Mononuclear cell (primary cell): ENCODE measurements at regions not wholly inside any gene's neighbourhood (a gene's known extent, or its start where the extent isn't known, plus 50 kb on each side); places are given as distances from the start of the nearest gene placed in this dataset.

Experiments used
- H3K27me3 ChIP-seq: 2 replicates; pipeline ENCODE4 v1.6.0; 2011; ENCODE audit warnings: low read length, control low read depth; ENCODE audit not compliant: insufficient read depth
- H3K4me1 ChIP-seq: 2 replicates; pipeline ENCODE4 v1.5.1; 2011; ENCODE audit warnings: mild to moderate bottlenecking, low read length, control low read depth; ENCODE audit not compliant: insufficient read depth
- H3K4me3 ChIP-seq: 2 replicates; pipeline ENCODE4 v1.5.1; 2011; ENCODE audit warnings: mild to moderate bottlenecking, low read length, moderate library complexity
- H3K9me3 ChIP-seq: 2 replicates; pipeline ENCODE4 v1.5.1; 2011; ENCODE audit warnings: low read depth, mild to moderate bottlenecking, control low read depth, low read length

GRCh38 chr2:236928380-236929037, 157.2 kb upstream of the COPS8 start:
- Histone ChIP-seq H3K27me3 (peaks cover 31% of the 10 kb centered on the region), H3K9me3 (no peaks in the 10 kb centered on the region), H3K4me1 (peaks cover 6% of the 10 kb centered on the region), H3K4me3 (no peak overlapping the region)

GRCh38 chr2:236932831-236933361, 152.8 kb upstream of the COPS8 start:
- H3K9me3 ChIP-seq = no peaks in the 10 kb centered on the region
- peaks cover 6% of the 10 kb centered on the region for H3K4me1 ChIP-seq
- H3K27me3 ChIP-seq = peaks cover 11% of the 10 kb centered on the region
- H3K4me3 ChIP-seq = no peak overlapping the region

GRCh38 chr2:236934166-236934565, 151.5 kb upstream of the COPS8 start:
- H3K9me3 ChIP-seq = no peaks in the 10 kb centered on the region
- no peaks in the 10 kb centered on the region for H3K4me1 ChIP-seq
- H3K4me3 ChIP-seq = no peak overlapping the region
- H3K27me3 ChIP-seq = peaks cover 5% of the 10 kb centered on the region

GRCh38 chr2:236934656-236935055, 151.0 kb upstream of the COPS8 start:
- H3K4me3 ChIP-seq = no peak overlapping the region
- no peaks in the 10 kb centered on the region for H3K4me1 ChIP-seq
- H3K9me3 ChIP-seq = no peaks in the 10 kb centered on the region
- H3K27me3 ChIP-seq = peaks cover 5% of the 10 kb centered on the region

GRCh38 chr2:236935083-236935482, 150.6 kb upstream of the COPS8 start:
- peaks cover 2% of the 10 kb centered on the region for H3K27me3 ChIP-seq
- no peaks in the 10 kb centered on the region for H3K9me3 ChIP-seq
- H3K4me1 ChIP-seq = no peaks in the 10 kb centered on the region
- H3K4me3 ChIP-seq = no peak overlapping the region

GRCh38 chr2:236935631-236936445, 149.9 kb upstream of the COPS8 start:
- Histone ChIP-seq H3K27me3 (peaks cover 2% of the 10 kb centered on the region), H3K4me1 (no peaks in the 10 kb centered on the region), H3K4me3 (no peak overlapping the region), H3K9me3 (no peaks in the 10 kb centered on the region)

- Histone ChIP-seq H3K27me3 (peaks cover 1% of the 10 kb centered on the region), H3K4me3 (no peak overlapping the region), H3K4me1 (no peaks in the 10 kb centered on the region), H3K9me3 (no peaks in the 10 kb centered on the region)
These were observed 149.2 kb upstream of the COPS8 start for GRCh38 chr2:236936446-236936940.

GRCh38 chr2:236938126-236938525, 147.6 kb upstream of the COPS8 start:
- H3K9me3 ChIP-seq = no peaks in the 10 kb centered on the region
- H3K4me3 ChIP-seq = no peak overlapping the region
- H3K4me1 ChIP-seq = no peaks in the 10 kb centered on the region
- no peaks in the 10 kb centered on the region for H3K27me3 ChIP-seq

- Histone ChIP-seq H3K4me1 (no peaks in the 10 kb centered on the region), H3K9me3 (no peaks in the 10 kb centered on the region), H3K27me3 (no peaks in the 10 kb centered on the region), H3K4me3 (no peak overlapping the region)
These were observed 146.4 kb upstream of the COPS8 start for GRCh38 chr2:236939271-236939670.

- Histone ChIP-seq H3K4me3 (no peak overlapping the region), H3K4me1 (no peaks in the 10 kb centered on the region), H3K9me3 (no peaks in the 10 kb centered on the region), H3K27me3 (no peaks in the 10 kb centered on the region)
These were observed 145.9 kb upstream of the COPS8 start for GRCh38 chr2:236939721-236940231.

GRCh38 chr2:236940497-236940896, 145.2 kb upstream of the COPS8 start:
- Histone ChIP-seq H3K9me3 (no peaks in the 10 kb centered on the region), H3K4me1 (no peaks in the 10 kb centered on the region), H3K4me3 (no peak overlapping the region), H3K27me3 (no peaks in the 10 kb centered on the region)

- H3K27me3 ChIP-seq = no peaks in the 10 kb centered on the region
- no peaks in the 10 kb centered on the region for H3K9me3 ChIP-seq
- H3K4me1 ChIP-seq = no peaks in the 10 kb centered on the region
These were observed 144.7 kb upstream of the COPS8 start for GRCh38 chr2:236940916-236941520.

GRCh38 chr2:236941551-236941950, 144.1 kb upstream of the COPS8 start:
- Histone ChIP-seq H3K9me3 (no peaks in the 10 kb centered on the region), H3K4me1 (no peaks in the 10 kb centered on the region), H3K4me3 (no peak overlapping the region), H3K27me3 (no peaks in the 10 kb centered on the region)

More at GRCh38 chr2:236940916-236941520, 144.7 kb upstream of the COPS8 start:
- no peak overlapping the region for H3K4me3 ChIP-seq

GRCh38 chr2:236942554-236942953, 143.1 kb upstream of the COPS8 start:
- Histone ChIP-seq H3K4me3 (no peak overlapping the region), H3K4me1 (no peaks in the 10 kb centered on the region), H3K9me3 (no peaks in the 10 kb centered on the region), H3K27me3 (no peaks in the 10 kb centered on the region)

- Histone ChIP-seq H3K4me3 (no peak overlapping the region), H3K27me3 (no peaks in the 10 kb centered on the region), H3K9me3 (no peaks in the 10 kb centered on the region), H3K4me1 (no peaks in the 10 kb centered on the region)
These were observed 142.6 kb upstream of the COPS8 start for GRCh38 chr2:236943068-236943467.
